H1 (cell line): ENCODE measurements at regions not wholly inside any gene's neighbourhood (a gene's known extent, or its start where the extent isn't known, plus 50 kb on each side); places are given as distances from the start of the nearest gene placed in this dataset.

Experiments
- EP300 ChIP-seq, 2 experiments: IDR thresholded peaks; 1 replicate in 1 of 2; 2 replicates in 1 of 2; pipeline ENCODE4 v1.6.1; 2011 to 2012; ENCODE audit warnings: low read depth in 2 of 2, low read length in 2 of 2, mild to moderate bottlenecking in 2 of 2, borderline replicate concordance in 1 of 2, inconsistent platforms in 1 of 2, moderate library complexity in 1 of 2
- EZH2 ChIP-seq: fragments of 200-600 bp; sonication (generic); IDR thresholded peaks from 2 replicates; pipeline ENCODE4 v1.7.1; 2012; ENCODE audit warnings: low read depth, mild to moderate bottlenecking, moderate library complexity, low read length, inconsistent platforms; ENCODE audit not compliant: severe bottlenecking
- GABPA ChIP-seq: IDR thresholded peaks from 2 replicates; pipeline ENCODE4 v1.6.1; 2011; ENCODE audit warnings: mild to moderate bottlenecking, low read length, moderate library complexity, borderline replicate concordance; ENCODE audit not compliant: insufficient read depth
- POLR2A ChIP-seq, 2 experiments: IDR thresholded peaks; 1 replicate in 1 of 2; 2 replicates in 1 of 2; pipeline ENCODE4 v1.6.1; 2011; ENCODE audit warnings: low read depth in 2 of 2, low read length in 2 of 2, mild to moderate bottlenecking in 2 of 2; ENCODE audit errors: control extremely low read depth in 1 of 2
- POLR2AphosphoS5 ChIP-seq: IDR thresholded peaks from 2 replicates; pipeline ENCODE4 v1.6.1; 2011; ENCODE audit warnings: low read depth, low read length
- SIN3A ChIP-seq, 2 experiments: IDR thresholded peaks in 1 of 2; conservative IDR thresholded peaks in 1 of 2; 2 replicates each; pipeline ENCODE4 v1.6.1; 2011 to 2012; ENCODE audit warnings: low read length in 2 of 2, improper control_type of control experiment in 1 of 2, low read depth in 1 of 2, mild to moderate bottlenecking in 1 of 2
- SP1 ChIP-seq: IDR thresholded peaks from 2 replicates; pipeline ENCODE4 v1.6.1; 2011; ENCODE audit warnings: low read depth, low read length
- SRF ChIP-seq: IDR thresholded peaks from 2 replicates; pipeline ENCODE4 v1.6.1; 2011; ENCODE audit warnings: mild to moderate bottlenecking, low read depth, low read length, moderate library complexity
- TEAD4 ChIP-seq: IDR thresholded peaks from 2 replicates; pipeline ENCODE4 v1.6.1; 2012; ENCODE audit warnings: low read depth, low read length, inconsistent platforms, mixed read lengths
- USF2 ChIP-seq: IDR thresholded peaks from 2 replicates; pipeline ENCODE4 v1.6.1; 2011; ENCODE audit warnings: low read length, improper control_type of control experiment
- TF ChIP-seq, protein P1 (sequence below), 3 experiments: IDR thresholded peaks; 1 replicate in 2 of 3; 2 replicates in 1 of 3; pipeline versions ENCODE4 v1.5.1 to v1.6.1; 2011; ENCODE audit warnings: low read length in 3 of 3, mild to moderate bottlenecking in 3 of 3, inconsistent platforms in 2 of 3, low read depth in 1 of 3, moderate library complexity in 1 of 3; ENCODE audit not compliant: insufficient read depth in 1 of 3; ENCODE audit errors: control extremely low read depth in 1 of 3

DNA sequence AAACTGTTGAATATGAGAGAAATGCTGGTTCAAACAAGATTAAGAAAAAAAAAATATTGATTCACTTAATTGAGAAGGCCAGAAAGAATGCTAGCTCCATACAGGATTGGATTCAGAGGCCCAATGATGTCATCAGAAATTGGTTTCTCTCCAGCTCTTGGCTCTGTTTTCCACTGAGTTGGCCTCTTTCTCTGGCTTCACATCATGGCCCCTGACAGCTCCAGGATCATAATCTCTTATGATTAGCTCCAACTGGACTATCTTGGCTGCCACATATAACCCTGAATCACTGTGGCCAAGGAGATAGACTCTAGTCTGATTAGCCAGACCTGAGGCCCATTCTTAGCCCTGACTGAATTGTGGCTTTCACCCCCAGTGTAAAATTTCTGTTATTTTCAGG is 244.7 kb upstream of the GRAMD2B start:
- TF ChIP-seq SIN3A (conservative IDR thresholded peaks at IDR 0.05 in 1 of 2, IDR thresholded peaks at IDR 0.05 in 1 of 2; ENCODE audit: low read depth in 1 of 2, low read length in 2 of 2) (no peak), SP1 (no peak), GABPA (no peak), POLR2A (IDR thresholded peaks at IDR 0.05; ENCODE audit: control extremely low read depth in 1 of 2, low read depth in 2 of 2, low read length in 2 of 2) (no peak), POLR2AphosphoS5 (no peak), EP300 (IDR thresholded peaks at IDR 0.05; ENCODE audit: borderline replicate concordance in 1 of 2, low read depth in 2 of 2, low read length in 2 of 2) (no peak), SRF (no peak), TEAD4 (no peak), USF2 (no peak), EZH2 (no peak)
- TF ChIP-seq, protein P1, sequence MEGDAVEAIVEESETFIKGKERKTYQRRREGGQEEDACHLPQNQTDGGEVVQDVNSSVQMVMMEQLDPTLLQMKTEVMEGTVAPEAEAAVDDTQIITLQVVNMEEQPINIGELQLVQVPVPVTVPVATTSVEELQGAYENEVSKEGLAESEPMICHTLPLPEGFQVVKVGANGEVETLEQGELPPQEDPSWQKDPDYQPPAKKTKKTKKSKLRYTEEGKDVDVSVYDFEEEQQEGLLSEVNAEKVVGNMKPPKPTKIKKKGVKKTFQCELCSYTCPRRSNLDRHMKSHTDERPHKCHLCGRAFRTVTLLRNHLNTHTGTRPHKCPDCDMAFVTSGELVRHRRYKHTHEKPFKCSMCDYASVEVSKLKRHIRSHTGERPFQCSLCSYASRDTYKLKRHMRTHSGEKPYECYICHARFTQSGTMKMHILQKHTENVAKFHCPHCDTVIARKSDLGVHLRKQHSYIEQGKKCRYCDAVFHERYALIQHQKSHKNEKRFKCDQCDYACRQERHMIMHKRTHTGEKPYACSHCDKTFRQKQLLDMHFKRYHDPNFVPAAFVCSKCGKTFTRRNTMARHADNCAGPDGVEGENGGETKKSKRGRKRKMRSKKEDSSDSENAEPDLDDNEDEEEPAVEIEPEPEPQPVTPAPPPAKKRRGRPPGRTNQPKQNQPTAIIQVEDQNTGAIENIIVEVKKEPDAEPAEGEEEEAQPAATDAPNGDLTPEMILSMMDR (IDR thresholded peaks at IDR 0.05; ENCODE audit: control extremely low read depth in 1 of 3, insufficient read depth in 1 of 3, low read depth in 1 of 3, low read length in 3 of 3), result no peak
